ENCODE measurements at regions not wholly inside any gene's neighbourhood (a gene's known extent, or its start where the extent isn't known, plus 50 kb on each side); places are given as distances from the start of the nearest gene placed in this dataset.

GRCh38 chr18:29008809-29009208, 831.9 kb upstream of the CDH2 start:
- no peak for TF ChIP-seq CTCF (IDR thresholded peaks at IDR 0.05)
- no peak for TF ChIP-seq POLR2A (IDR thresholded peaks at IDR 0.05)

Measured in uterus (tissue), 2 donors.